IMR-90 (cell line): ENCODE measurements at regions not wholly inside any gene's neighbourhood (a gene's known extent, or its start where the extent isn't known, plus 50 kb on each side); places are given as distances from the start of the nearest gene placed in this dataset.

Experiments used
- POLR2A ChIP-seq: IDR thresholded peaks from 2 replicates; pipeline ENCODE4 v1.6.1; 2012; ENCODE audit warnings: mild to moderate bottlenecking, low read depth, low read length
- RFX5 ChIP-seq: IDR thresholded peaks from 2 replicates; pipeline ENCODE4 v1.8.0; 2012; ENCODE audit warnings: low read depth, mild to moderate bottlenecking, low read length, moderate library complexity
- TF ChIP-seq, protein P1 (sequence below): conservative IDR thresholded peaks from 2 replicates; pipeline ENCODE4 v1.5.1; 2012; ENCODE audit warnings: mild to moderate bottlenecking, low read depth, low read length, improper control_type of control experiment

DNA sequence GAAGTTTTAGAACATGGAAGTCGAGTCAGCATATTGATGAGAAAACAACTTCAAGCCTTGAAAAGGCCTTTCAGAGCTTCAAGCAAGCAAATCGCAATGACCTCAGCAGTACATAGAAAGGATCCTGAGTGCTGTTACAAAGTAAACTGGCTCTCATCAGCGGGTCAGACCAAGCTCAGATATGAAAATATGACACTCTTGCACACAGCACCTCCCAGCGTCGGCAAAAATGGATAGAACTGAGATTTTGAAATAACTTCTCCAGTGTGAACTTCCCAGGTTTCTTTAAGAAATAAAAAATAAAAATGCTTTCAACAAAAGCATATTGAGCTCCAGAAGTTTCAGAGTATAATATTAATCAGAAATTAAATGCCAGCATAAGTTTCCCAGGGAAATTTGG lies 296.9 kb downstream of the FBXO15 start:
- TF ChIP-seq, protein P1, sequence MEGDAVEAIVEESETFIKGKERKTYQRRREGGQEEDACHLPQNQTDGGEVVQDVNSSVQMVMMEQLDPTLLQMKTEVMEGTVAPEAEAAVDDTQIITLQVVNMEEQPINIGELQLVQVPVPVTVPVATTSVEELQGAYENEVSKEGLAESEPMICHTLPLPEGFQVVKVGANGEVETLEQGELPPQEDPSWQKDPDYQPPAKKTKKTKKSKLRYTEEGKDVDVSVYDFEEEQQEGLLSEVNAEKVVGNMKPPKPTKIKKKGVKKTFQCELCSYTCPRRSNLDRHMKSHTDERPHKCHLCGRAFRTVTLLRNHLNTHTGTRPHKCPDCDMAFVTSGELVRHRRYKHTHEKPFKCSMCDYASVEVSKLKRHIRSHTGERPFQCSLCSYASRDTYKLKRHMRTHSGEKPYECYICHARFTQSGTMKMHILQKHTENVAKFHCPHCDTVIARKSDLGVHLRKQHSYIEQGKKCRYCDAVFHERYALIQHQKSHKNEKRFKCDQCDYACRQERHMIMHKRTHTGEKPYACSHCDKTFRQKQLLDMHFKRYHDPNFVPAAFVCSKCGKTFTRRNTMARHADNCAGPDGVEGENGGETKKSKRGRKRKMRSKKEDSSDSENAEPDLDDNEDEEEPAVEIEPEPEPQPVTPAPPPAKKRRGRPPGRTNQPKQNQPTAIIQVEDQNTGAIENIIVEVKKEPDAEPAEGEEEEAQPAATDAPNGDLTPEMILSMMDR = no peak
- TF ChIP-seq RFX5 (no peak), POLR2A (no peak)
